Loucy (cell line): ENCODE measurements at regions not wholly inside any gene's neighbourhood (a gene's known extent, or its start where the extent isn't known, plus 50 kb on each side); places are given as distances from the start of the nearest gene placed in this dataset.

ENCODE experiments used
- H2AFZ ChIP-seq: fragments of 200-600 bp; sonication (generic); 2 replicates; pipeline ENCODE4 v1.6.0; 2016; ENCODE audit warnings: antibody characterized with exemption, mild to moderate bottlenecking, low read length, moderate library complexity
- H3F3A ChIP-seq: fragments of 200-600 bp; 2 replicates; pipeline ENCODE4 v1.6.0; 2016; ENCODE audit warnings: antibody characterized with exemption, low read depth, mild to moderate bottlenecking
- H3K27me3 ChIP-seq: fragments of 200-600 bp; sonication (generic); 2 replicates; pipeline ENCODE4 v1.6.1; 2014; ENCODE audit warnings: low read length, mild to moderate bottlenecking; ENCODE audit not compliant: insufficient read depth, poor library complexity, severe bottlenecking
- H3K36me3 ChIP-seq: fragments of 200-600 bp; sonication (generic); 2 replicates; pipeline ENCODE4 v1.6.1; 2016; ENCODE audit warnings: low read length; ENCODE audit not compliant: insufficient read depth
- H3K4me1 ChIP-seq: fragments of 200-600 bp; sonication (generic); 2 replicates; pipeline ENCODE4 v1.5.1; 2014; ENCODE audit warnings: low read length, mild to moderate bottlenecking; ENCODE audit not compliant: insufficient read depth, poor library complexity, severe bottlenecking
- H3K4me2 ChIP-seq: fragments of 200-600 bp; sonication (generic); 2 replicates; pipeline ENCODE4 v1.6.0; 2014; ENCODE audit warnings: antibody characterized with exemption, low read length, low read depth, mild to moderate bottlenecking; ENCODE audit not compliant: poor library complexity, severe bottlenecking
- H3K4me3 ChIP-seq: fragments of 200-600 bp; sonication (generic); 2 replicates; pipeline ENCODE4 v1.5.1; 2014; ENCODE audit warnings: low read length, mild to moderate bottlenecking, mixed read lengths; ENCODE audit not compliant: poor library complexity, severe bottlenecking
- H3K79me2 ChIP-seq: fragments of 200-600 bp; sonication (generic); 2 replicates; pipeline ENCODE4 v1.6.1; 2014; ENCODE audit warnings: low read length; ENCODE audit not compliant: insufficient read depth
- H3K9ac ChIP-seq: fragments of 200-600 bp; sonication (generic); 2 replicates; pipeline ENCODE4 v1.6.0; 2014; ENCODE audit warnings: mild to moderate bottlenecking, low read depth, low read length, moderate library complexity; ENCODE audit not compliant: poor library complexity, severe bottlenecking
- H3K9me2 ChIP-seq: fragments of 200-600 bp; sonication (generic); replicated peaks from 2 replicates; pipeline ENCODE4 v1.6.1; 2016; ENCODE audit warnings: low read depth, low read length, mixed read lengths
- H3K9me3 ChIP-seq: fragments of 200-600 bp; sonication (generic); 2 replicates; pipeline ENCODE4 v1.6.1; 2014; ENCODE audit warnings: mild to moderate bottlenecking, antibody characterized with exemption, low read length, low read depth; ENCODE audit not compliant: insufficient read depth
- H4K20me1 ChIP-seq: fragments of 200-600 bp; sonication (generic); 2 replicates; pipeline ENCODE4 v1.6.0; 2014; ENCODE audit warnings: antibody characterized with exemption, low read length, mild to moderate bottlenecking; ENCODE audit not compliant: insufficient read depth, poor library complexity, severe bottlenecking
- EZH2phosphoT487 ChIP-seq: fragments of 200-600 bp; IDR thresholded peaks from 2 replicates; pipeline ENCODE4 v1.6.1; 2018; ENCODE audit warnings: antibody characterized with exemption, mild to moderate bottlenecking, moderate library complexity, borderline replicate concordance
- TF ChIP-seq, protein P1 (sequence below): fragments of 200-600 bp; sonication (generic); conservative IDR thresholded peaks from 2 replicates; pipeline ENCODE4 v1.5.1; 2014; ENCODE audit warnings: mild to moderate bottlenecking, antibody characterized with exemption, low read length

DNA sequence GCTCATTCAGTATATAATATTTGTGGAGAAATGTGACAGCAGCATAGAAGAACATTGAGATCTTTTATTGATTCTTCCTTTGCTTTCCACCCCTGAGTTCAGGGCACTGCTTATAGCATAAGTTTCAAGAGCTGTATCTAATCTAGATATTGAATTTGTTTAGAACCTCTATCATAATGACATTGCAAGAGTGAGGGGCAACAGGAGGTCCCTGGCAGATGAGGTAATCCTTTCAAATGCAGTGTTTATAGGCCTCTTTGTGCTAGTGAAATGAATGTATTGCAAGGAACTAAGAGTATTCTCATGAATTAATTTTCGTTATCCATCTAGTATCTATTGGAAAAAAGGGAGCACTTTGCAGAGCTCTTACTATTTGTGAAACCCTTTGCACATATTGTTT lies 167.2 kb upstream of the FERD3L start:
- H3K27me3 ChIP-seq, result no peaks in the 10 kb centered on the region
- H2AFZ ChIP-seq, result no peak overlapping the region
- H3K4me3 ChIP-seq, result no peak overlapping the region
- H3K4me2 ChIP-seq, result no peak overlapping the region
- no peaks in the 10 kb centered on the region for H3K9me2 ChIP-seq
- H3K36me3 ChIP-seq, result no peaks in the 10 kb centered on the region
- H3K9ac ChIP-seq, result no peak overlapping the region
- H3F3A ChIP-seq, result no peaks in the 10 kb centered on the region
- no peaks in the 10 kb centered on the region for H3K9me3 ChIP-seq
- H4K20me1 ChIP-seq, result no peaks in the 10 kb centered on the region
- H3K79me2 ChIP-seq, result no peaks in the 10 kb centered on the region
- H3K4me1 ChIP-seq, result no peaks in the 10 kb centered on the region
- TF ChIP-seq, protein P1, sequence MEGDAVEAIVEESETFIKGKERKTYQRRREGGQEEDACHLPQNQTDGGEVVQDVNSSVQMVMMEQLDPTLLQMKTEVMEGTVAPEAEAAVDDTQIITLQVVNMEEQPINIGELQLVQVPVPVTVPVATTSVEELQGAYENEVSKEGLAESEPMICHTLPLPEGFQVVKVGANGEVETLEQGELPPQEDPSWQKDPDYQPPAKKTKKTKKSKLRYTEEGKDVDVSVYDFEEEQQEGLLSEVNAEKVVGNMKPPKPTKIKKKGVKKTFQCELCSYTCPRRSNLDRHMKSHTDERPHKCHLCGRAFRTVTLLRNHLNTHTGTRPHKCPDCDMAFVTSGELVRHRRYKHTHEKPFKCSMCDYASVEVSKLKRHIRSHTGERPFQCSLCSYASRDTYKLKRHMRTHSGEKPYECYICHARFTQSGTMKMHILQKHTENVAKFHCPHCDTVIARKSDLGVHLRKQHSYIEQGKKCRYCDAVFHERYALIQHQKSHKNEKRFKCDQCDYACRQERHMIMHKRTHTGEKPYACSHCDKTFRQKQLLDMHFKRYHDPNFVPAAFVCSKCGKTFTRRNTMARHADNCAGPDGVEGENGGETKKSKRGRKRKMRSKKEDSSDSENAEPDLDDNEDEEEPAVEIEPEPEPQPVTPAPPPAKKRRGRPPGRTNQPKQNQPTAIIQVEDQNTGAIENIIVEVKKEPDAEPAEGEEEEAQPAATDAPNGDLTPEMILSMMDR, result no peak
- TF ChIP-seq EZH2phosphoT487, result no peak

GRCh38 chr7:19307554-19307953 lies 162.3 kb upstream of the FERD3L start:
- H3K4me2 ChIP-seq, result no peak overlapping the region
- no peaks in the 10 kb centered on the region for H3K27me3 ChIP-seq
- no peak overlapping the region for H3K9ac ChIP-seq
- no peaks in the 10 kb centered on the region for H4K20me1 ChIP-seq
- H3K36me3 ChIP-seq, result no peaks in the 10 kb centered on the region
- TF ChIP-seq EZH2phosphoT487, result no peak
- TF ChIP-seq, protein P1, result no peak
- H3K79me2 ChIP-seq, result no peaks in the 10 kb centered on the region
- no peaks in the 10 kb centered on the region for H3F3A ChIP-seq
- no peak overlapping the region for H2AFZ ChIP-seq
- H3K9me2 ChIP-seq, result no peaks in the 10 kb centered on the region
- H3K9me3 ChIP-seq, result no peaks in the 10 kb centered on the region
- peaks cover 6% of the 10 kb centered on the region for H3K4me1 ChIP-seq
- no peak overlapping the region for H3K4me3 ChIP-seq

- H4K20me1 ChIP-seq, result no peaks in the 10 kb centered on the region
- no peaks in the 10 kb centered on the region for H3K27me3 ChIP-seq
- no peak overlapping the region for H3K4me3 ChIP-seq
- TF ChIP-seq, protein P1, result no peak
- TF ChIP-seq EZH2phosphoT487, result no peak
- H2AFZ ChIP-seq, result no peak overlapping the region; the same call in 1 of the 2 replicates
- peaks cover 6% of the 10 kb centered on the region for H3K4me1 ChIP-seq
- no peak overlapping the region for H3K9ac ChIP-seq
- H3K9me2 ChIP-seq, result no peaks in the 10 kb centered on the region
- no peaks in the 10 kb centered on the region for H3F3A ChIP-seq
- no peaks in the 10 kb centered on the region for H3K79me2 ChIP-seq
- no peak overlapping the region for H3K4me2 ChIP-seq
- no peaks in the 10 kb centered on the region for H3K36me3 ChIP-seq
- H3K9me3 ChIP-seq, result no peaks in the 10 kb centered on the region
Observed at GRCh38 chr7:19305698-19306097, 160.5 kb upstream of the FERD3L start.
